SJCRH30 (cell line): ENCODE measurements at regions not wholly inside any gene's neighbourhood (a gene's known extent, or its start where the extent isn't known, plus 50 kb on each side); places are given as distances from the start of the nearest gene placed in this dataset.
A peak's percentile ranks its signal among the peaks of the same experiment; 100 is the strongest.
"Not testable (repeated sequence)": the region's sequence is repeated elsewhere in the genome, so short reads cannot be mapped to it uniquely, and the experiment has no call there.

ENCODE experiments used
- DNase-seq, 2 experiments: peaks; one replicate each; pipeline ENCODE4 v3.0.0-alpha.2; 2015 to 2020
- H3K27ac ChIP-seq: fragments of 250-450 bp; sonication (Bioruptor Pico); 2 replicates; pipeline ENCODE4 v1.5.1; 2020; ENCODE audit warnings: mild to moderate bottlenecking, moderate library complexity
- H3K27me3 ChIP-seq: fragments of 250-450 bp; sonication (Bioruptor Pico); 2 replicates; pipeline ENCODE4 v1.5.1; 2020; ENCODE audit warnings: mild to moderate bottlenecking, moderate library complexity
- H3K36me3 ChIP-seq: fragments of 250-450 bp; sonication (Bioruptor Pico); 2 replicates; pipeline ENCODE4 v1.5.1; 2020; ENCODE audit warnings: mild to moderate bottlenecking, moderate library complexity
- H3K4me1 ChIP-seq: fragments of 250-450 bp; sonication (Bioruptor Pico); 2 replicates; pipeline ENCODE4 v1.5.1; 2020; ENCODE audit warnings: mild to moderate bottlenecking, moderate library complexity
- H3K4me3 ChIP-seq: fragments of 250-450 bp; sonication (Bioruptor Pico); 2 replicates; pipeline ENCODE4 v1.5.1; 2020; ENCODE audit warnings: mild to moderate bottlenecking, moderate library complexity
- H3K9me3 ChIP-seq: fragments of 250-450 bp; sonication (Bioruptor Pico); replicated peaks from 2 replicates; pipeline ENCODE4 v1.5.1; 2020; ENCODE audit warnings: mild to moderate bottlenecking, moderate library complexity

DNA sequence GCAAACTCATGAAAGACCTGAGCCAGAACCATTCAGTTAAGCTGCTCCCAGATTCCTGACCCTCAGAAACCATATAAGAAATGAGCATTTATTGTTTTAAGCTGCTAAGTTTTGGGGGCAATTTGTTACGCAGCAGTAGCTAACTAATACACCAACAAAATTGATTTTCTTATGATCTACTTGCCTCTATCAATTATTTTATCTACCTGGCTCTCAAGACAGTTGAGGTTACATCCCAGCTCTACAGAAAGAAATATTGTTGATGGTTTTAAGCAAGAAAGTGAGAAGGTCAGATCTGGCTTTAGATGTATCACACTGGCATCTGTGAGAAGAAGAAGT lies 103.1 kb upstream of the MDM1 start:
- no peaks in the 10 kb centered on the region; the same call in none of the 2 replicates for H3K9me3 ChIP-seq
- H3K27ac ChIP-seq, result no peak overlapping the region
- DNase-seq, result no peak
- H3K36me3 ChIP-seq, result no peaks in the 10 kb centered on the region
- H3K4me3 ChIP-seq, result no peak overlapping the region
- no peaks in the 10 kb centered on the region for H3K27me3 ChIP-seq
- peaks cover 6% of the 10 kb centered on the region for H3K4me1 ChIP-seq

- DNase-seq, result peak; percentile 6 to 13
- Histone ChIP-seq H3K9me3 (no peaks in the 10 kb centered on the region; the same call in none of the 2 replicates), H3K27me3 (no peaks in the 10 kb centered on the region), H3K4me3 (no peak overlapping the region), H3K27ac (no peak overlapping the region), H3K4me1 (peaks cover 6% of the 10 kb centered on the region), H3K36me3 (no peaks in the 10 kb centered on the region)
These were observed 103.7 kb upstream of the MDM1 start for GRCh38 chr12:68435816-68436215.

DNA sequence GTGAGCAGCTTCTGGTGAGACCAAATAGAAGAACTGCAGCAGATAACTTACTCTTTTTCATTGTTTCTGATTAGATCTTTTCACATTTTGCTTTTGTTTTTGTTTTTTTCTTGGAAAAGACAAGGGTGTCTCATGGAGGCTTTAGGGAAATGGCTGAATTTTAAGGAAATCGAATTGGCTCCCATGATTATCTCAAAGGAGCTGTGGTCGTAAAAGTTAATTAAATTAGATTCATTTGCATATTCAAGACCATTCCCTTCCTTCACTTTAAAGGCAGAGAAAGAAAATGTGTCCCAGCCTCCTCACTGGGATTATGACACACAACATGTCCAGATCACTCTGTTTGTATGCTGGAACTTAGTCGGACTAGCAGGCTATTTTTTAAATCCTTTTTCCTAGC lies 106.4 kb upstream of the MDM1 start:
- no peak overlapping the region for H3K4me3 ChIP-seq
- no peak overlapping the region for H3K27ac ChIP-seq
- H3K4me1 ChIP-seq, result peaks cover 6% of the 10 kb centered on the region
- no peak for DNase-seq
- no peaks in the 10 kb centered on the region; the same call in none of the 2 replicates for H3K9me3 ChIP-seq
- H3K27me3 ChIP-seq, result no peaks in the 10 kb centered on the region
- H3K36me3 ChIP-seq, result no peaks in the 10 kb centered on the region

DNA sequence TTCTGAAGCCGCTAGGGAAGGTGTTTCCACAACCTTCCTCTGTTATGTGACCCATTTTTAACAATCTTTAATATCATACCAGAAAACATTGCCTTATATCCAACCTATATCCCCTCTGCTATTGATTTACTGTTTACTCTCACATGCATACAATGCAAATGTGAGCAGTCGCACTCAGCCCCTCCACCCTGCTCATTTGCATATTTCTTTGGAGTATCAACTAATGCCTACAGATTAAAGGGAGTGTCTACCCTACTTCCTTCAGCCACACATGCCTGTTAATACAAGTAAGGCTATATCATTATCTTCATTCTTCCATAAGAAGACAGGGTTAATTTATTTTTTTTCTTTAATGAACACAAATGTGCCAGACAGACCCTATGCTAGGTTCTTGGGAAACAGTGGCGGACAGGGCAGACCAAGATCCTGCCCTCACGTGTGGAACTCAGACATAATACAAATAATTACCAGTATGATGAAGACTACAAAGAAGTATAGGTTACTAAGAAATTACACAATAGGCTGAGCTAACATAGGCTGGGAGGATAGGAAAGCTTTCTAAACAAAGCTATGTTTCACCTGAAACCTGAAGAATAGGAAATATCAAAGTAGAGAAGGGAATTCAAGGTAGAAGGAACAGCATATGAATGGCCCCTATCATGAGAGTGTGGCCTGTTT lies 107.3 kb upstream of the MDM1 start:
- DNase-seq, result no peak
- Histone ChIP-seq H3K36me3 (no peaks in the 10 kb centered on the region), H3K4me1 (peaks cover 6% of the 10 kb centered on the region), H3K27ac (peak overlapping the region; percentile 3; the same call in 1 of the 2 replicates), H3K4me3 (no peak overlapping the region), H3K9me3 (no peaks in the 10 kb centered on the region; the same call in none of the 2 replicates), H3K27me3 (no peaks in the 10 kb centered on the region)

GRCh38 chr12:68440068-68440581 lies 108.0 kb upstream of the MDM1 start:
- DNase-seq, result peak; percentile 20 to 34
- H3K27me3 ChIP-seq, result no peaks in the 10 kb centered on the region
- peak overlapping the region; percentile 3; the same call in 1 of the 2 replicates for H3K27ac ChIP-seq
- H3K4me1 ChIP-seq, result peaks cover 6% of the 10 kb centered on the region
- no peaks in the 10 kb centered on the region; the same call in none of the 2 replicates for H3K9me3 ChIP-seq
- H3K36me3 ChIP-seq, result no peaks in the 10 kb centered on the region
- no peak overlapping the region for H3K4me3 ChIP-seq

DNA sequence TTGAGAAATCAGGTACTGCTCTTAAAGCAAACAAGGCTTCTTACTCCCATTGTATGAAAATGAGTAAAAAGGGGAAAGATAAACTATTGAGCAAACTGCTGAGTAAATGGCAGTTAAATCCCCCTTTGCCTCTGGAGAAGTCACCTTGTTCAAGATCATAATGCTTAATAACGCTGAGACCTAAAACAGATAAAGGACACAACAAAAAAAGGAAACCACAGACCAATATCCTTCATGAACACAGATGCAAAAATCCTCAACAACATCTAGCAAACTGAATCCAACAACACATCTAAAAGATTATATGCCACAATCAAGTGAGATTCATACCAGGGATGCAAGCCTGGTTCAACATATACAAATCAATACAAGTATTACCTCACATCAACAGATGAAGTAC lies 109.0 kb upstream of the MDM1 start:
- H3K36me3 ChIP-seq, result no peaks in the 10 kb centered on the region
- H3K27me3 ChIP-seq, result no peaks in the 10 kb centered on the region
- no peak overlapping the region for H3K27ac ChIP-seq
- peaks cover 6% of the 10 kb centered on the region for H3K4me1 ChIP-seq
- no peak for DNase-seq
- no peak overlapping the region for H3K4me3 ChIP-seq
- H3K9me3 ChIP-seq, result no peaks in the 10 kb centered on the region; the same call in 1 of the 2 replicates

DNA sequence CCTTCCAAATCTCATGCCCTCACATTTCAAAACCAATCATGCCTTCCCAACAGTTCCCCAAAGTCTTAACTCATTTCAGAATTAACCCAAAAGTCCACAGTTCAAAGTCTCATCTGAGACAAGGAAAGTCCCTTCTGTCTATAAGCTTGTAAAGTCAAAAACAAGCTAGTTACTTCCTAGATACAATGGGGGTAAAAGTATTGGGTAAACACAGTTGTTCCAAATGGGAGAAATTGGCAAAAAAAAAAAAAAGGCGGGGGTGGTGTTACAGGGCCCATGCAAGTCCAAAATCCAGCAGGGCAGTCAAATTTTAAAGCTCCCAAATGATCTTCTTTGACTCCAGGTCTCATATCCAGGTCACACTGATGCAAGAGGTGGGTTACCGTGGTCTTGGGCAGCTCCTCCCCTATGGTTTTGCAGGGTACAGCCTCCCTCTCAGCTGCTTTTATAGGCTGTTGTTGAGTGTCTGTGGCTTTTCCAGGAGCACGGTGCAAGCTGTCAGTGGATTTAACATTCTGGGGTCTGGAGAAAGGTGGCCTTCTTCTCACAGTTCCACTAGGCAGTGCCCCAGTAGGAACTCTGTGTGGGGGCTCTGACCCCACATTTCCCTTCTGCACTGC lies 110.3 kb upstream of the MDM1 start:
- not testable (repeated sequence) for H3K27ac ChIP-seq, DNase-seq, H3K4me3 ChIP-seq, H3K4me1 ChIP-seq, H3K27me3 ChIP-seq, H3K9me3 ChIP-seq, H3K36me3 ChIP-seq

- not testable (repeated sequence) for H3K4me1 ChIP-seq, H3K36me3 ChIP-seq, H3K4me3 ChIP-seq, H3K27me3 ChIP-seq, H3K27ac ChIP-seq, DNase-seq, H3K9me3 ChIP-seq
These were observed 111.5 kb upstream of the MDM1 start for GRCh38 chr12:68443695-68444094.

- no peak overlapping the region for H3K4me3 ChIP-seq
- no peak for DNase-seq
- no peaks in the 10 kb centered on the region for H3K4me1 ChIP-seq
- H3K36me3 ChIP-seq, result no peaks in the 10 kb centered on the region
- H3K9me3 ChIP-seq, result 0 out of 2 replicates have a peak, but pooled peaks cover 2% of the 10 kb centered on the region
- H3K27ac ChIP-seq, result no peak overlapping the region
- H3K27me3 ChIP-seq, result no peaks in the 10 kb centered on the region
These were observed 113.7 kb upstream of the MDM1 start for GRCh38 chr12:68445824-68446223.

DNA sequence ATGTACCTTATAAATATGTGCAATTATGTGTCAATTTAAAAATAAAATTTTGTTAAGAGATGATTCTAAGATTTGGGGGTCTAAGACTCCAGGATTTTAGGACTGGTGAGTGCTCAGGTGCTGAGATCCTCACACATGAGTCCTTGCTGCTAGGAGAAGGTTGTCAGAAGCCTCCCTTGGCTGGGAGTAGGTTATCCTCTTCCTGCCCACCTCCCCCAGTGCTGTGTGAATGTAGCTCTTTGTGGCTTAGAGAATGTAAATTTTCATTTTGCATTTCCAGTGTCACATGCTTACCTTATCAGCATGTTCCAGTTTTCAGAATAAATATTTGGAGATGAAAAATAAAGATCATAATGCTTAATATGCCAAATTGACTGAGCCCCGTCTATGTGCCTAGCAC lies 114.2 kb upstream of the MDM1 start:
- Histone ChIP-seq H3K27me3 (no peaks in the 10 kb centered on the region), H3K27ac (no peak overlapping the region), H3K9me3 (0 out of 2 replicates have a peak, but pooled peaks cover 2% of the 10 kb centered on the region), H3K4me3 (no peak overlapping the region), H3K36me3 (no peaks in the 10 kb centered on the region), H3K4me1 (no peaks in the 10 kb centered on the region)
- DNase-seq, result no peak

- no peaks in the 10 kb centered on the region for H3K36me3 ChIP-seq
- H3K4me1 ChIP-seq, result no peaks in the 10 kb centered on the region
- H3K27me3 ChIP-seq, result no peaks in the 10 kb centered on the region
- no peak overlapping the region for H3K4me3 ChIP-seq
- H3K9me3 ChIP-seq, result 0 out of 2 replicates have a peak, but pooled peaks cover 2% of the 10 kb centered on the region
- H3K27ac ChIP-seq, result no peak overlapping the region
- no peak for DNase-seq
These were observed 115.0 kb upstream of the MDM1 start for GRCh38 chr12:68446901-68447796.

DNA sequence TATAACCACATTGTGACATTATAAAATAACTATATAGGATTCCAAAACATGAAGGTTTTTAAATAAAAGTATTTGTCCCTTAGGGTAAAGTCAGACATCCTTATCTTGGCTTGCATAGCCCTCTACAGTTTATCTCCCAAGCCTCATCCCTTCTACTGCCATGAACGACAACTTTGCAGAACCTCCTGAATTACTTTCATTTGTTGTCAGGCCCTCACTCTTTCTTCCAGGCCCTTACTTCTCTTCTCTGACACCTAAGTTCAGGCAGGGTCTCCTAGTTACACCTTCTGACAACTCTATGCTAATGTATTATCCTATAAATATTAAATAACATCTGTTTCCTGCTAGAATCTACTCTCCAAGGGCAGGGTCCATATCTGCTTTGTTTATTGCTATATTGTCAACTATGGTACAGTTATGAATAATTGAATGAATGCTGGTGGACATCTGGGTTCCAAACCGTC lies 115.7 kb upstream of the MDM1 start:
- Histone ChIP-seq H3K27me3 (no peaks in the 10 kb centered on the region), H3K4me3 (no peak overlapping the region), H3K9me3 (0 out of 2 replicates have a peak, but pooled peaks cover 2% of the 10 kb centered on the region), H3K4me1 (no peaks in the 10 kb centered on the region), H3K27ac (no peak overlapping the region), H3K36me3 (no peaks in the 10 kb centered on the region)
- DNase-seq, result no peak

DNA sequence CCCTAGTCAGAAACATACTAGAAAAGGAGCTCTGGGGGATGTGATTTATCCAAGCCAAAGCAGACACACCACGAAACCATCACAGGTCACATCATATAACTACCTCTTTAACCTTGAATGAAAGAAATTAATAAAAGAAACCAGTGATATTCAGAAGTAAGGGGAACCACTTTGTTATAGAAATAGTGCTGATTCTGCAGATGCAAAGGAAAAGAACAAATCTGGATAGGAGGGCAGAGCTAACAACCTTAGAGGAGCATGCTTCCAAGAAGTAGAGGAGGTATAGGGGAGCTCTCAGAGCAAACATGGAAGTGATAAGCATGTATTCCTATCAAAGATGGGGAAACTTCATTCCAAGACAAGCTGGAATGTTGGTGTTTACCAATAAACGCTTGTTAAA lies 117.0 kb upstream of the MDM1 start:
- no peak for DNase-seq

GRCh38 chr12:68450947-68451260 lies 118.7 kb upstream of the MDM1 start:
- no peak overlapping the region for H3K27ac ChIP-seq
- H3K9me3 ChIP-seq, result 0 out of 2 replicates have a peak, but pooled peaks cover 2% of the 10 kb centered on the region
- H3K36me3 ChIP-seq, result no peaks in the 10 kb centered on the region
- H3K27me3 ChIP-seq, result no peaks in the 10 kb centered on the region
- H3K4me1 ChIP-seq, result 0 out of 2 replicates have a peak, but pooled peaks cover 2% of the 10 kb centered on the region
- no peak for DNase-seq
- no peak overlapping the region for H3K4me3 ChIP-seq

More for the DNA sequence above, 117.0 kb upstream of the MDM1 start:
- H3K4me3 ChIP-seq, result no peak overlapping the region
- H3K4me1 ChIP-seq, result no peaks in the 10 kb centered on the region
- H3K36me3 ChIP-seq, result no peaks in the 10 kb centered on the region
- H3K9me3 ChIP-seq, result 0 out of 2 replicates have a peak, but pooled peaks cover 2% of the 10 kb centered on the region
- H3K27ac ChIP-seq, result no peak overlapping the region
- no peaks in the 10 kb centered on the region for H3K27me3 ChIP-seq
